Central memory CD8-positive, alpha-beta T cell (primary cell): ENCODE measurements at regions not wholly inside any gene's neighbourhood (a gene's known extent, or its start where the extent isn't known, plus 50 kb on each side); places are given as distances from the start of the nearest gene placed in this dataset.

Source experiments
- ATAC-seq: fragments of 150-1000 bp; cut with Tn5 transposase; replicated peaks from 2 replicates; pipeline ENCODE4 v1.10.0; 2022; ENCODE audit warnings: mild to moderate bottlenecking, moderate FRiP score, moderate number of reproducible peaks; ENCODE audit not compliant: poor library complexity, severe bottlenecking; ENCODE audit errors: extremely low read depth
- DNase-seq, 2 donors: peaks; one replicate each; pipeline ENCODE4 v3.0.0; 2021; ENCODE audit warnings: low spot score in 2 of 2
- H3K27ac Mint-ChIP-seq: one replicate; pipeline ENCODE4 v1.8.0; 2022; ENCODE audit warnings: low read depth, mild to moderate bottlenecking, moderate library complexity, mixed read lengths
- H3K27me3 Mint-ChIP-seq: one replicate; pipeline ENCODE4 v1.8.0; 2022; ENCODE audit warnings: mixed read lengths
- H3K36me3 Mint-ChIP-seq: one replicate; pipeline ENCODE4 v1.8.0; 2022; ENCODE audit warnings: mild to moderate bottlenecking, moderate library complexity, mixed read lengths; ENCODE audit not compliant: insufficient read depth
- H3K4me1 Mint-ChIP-seq: one replicate; pipeline ENCODE4 v1.8.0; 2022; ENCODE audit warnings: mixed read lengths
- H3K4me3 Mint-ChIP-seq: one replicate; pipeline ENCODE4 v1.8.0; 2022; ENCODE audit warnings: mild to moderate bottlenecking, moderate library complexity, mixed read lengths
- H3K9me3 Mint-ChIP-seq: one replicate; pipeline ENCODE4 v1.8.0; 2022; ENCODE audit warnings: mixed read lengths

GRCh38 chr1:55585402-55585792 is 370.2 kb upstream of the USP24 start:
- no peak for DNase-seq
- Mint-ChIP-seq H3K9me3 (no peaks in the 10 kb centered on the region), H3K27me3 (peaks cover 52% of the 10 kb centered on the region), H3K4me1 (no peaks in the 10 kb centered on the region), H3K4me3 (no peak overlapping the region), H3K36me3 (no peaks in the 10 kb centered on the region), H3K27ac (no peak overlapping the region)
- no peak for ATAC-seq

GRCh38 chr1:55584526-55585401 is 369.6 kb upstream of the USP24 start:
- Mint-ChIP-seq H3K4me1 (no peaks in the 10 kb centered on the region), H3K9me3 (no peaks in the 10 kb centered on the region), H3K36me3 (no peaks in the 10 kb centered on the region), H3K27me3 (peaks cover 52% of the 10 kb centered on the region), H3K4me3 (no peak overlapping the region), H3K27ac (no peak overlapping the region)
- ATAC-seq (no peak), DNase-seq (no peak)

GRCh38 chr1:55582084-55582483 is 366.9 kb upstream of the USP24 start:
- ATAC-seq (no peak), DNase-seq (no peak)
- Mint-ChIP-seq H3K4me3 (no peak overlapping the region), H3K27ac (no peak overlapping the region), H3K36me3 (no peaks in the 10 kb centered on the region), H3K27me3 (peaks cover 43% of the 10 kb centered on the region), H3K9me3 (no peaks in the 10 kb centered on the region), H3K4me1 (no peaks in the 10 kb centered on the region)

GRCh38 chr1:55580845-55581332 is 365.7 kb upstream of the USP24 start:
- DNase-seq (no peak), ATAC-seq (no peak)

GRCh38 chr1:55579332-55580001 is 364.3 kb upstream of the USP24 start:
- no peaks in the 10 kb centered on the region for H3K36me3 Mint-ChIP-seq
- peaks cover 25% of the 10 kb centered on the region for H3K27me3 Mint-ChIP-seq
- H3K4me1 Mint-ChIP-seq, result no peaks in the 10 kb centered on the region
- DNase-seq (no peak), ATAC-seq (no peak)
- no peak overlapping the region for H3K4me3 Mint-ChIP-seq
- no peaks in the 10 kb centered on the region for H3K9me3 Mint-ChIP-seq
- no peak overlapping the region for H3K27ac Mint-ChIP-seq

More at GRCh38 chr1:55580845-55581332, 365.7 kb upstream of the USP24 start:
- no peak overlapping the region for H3K27ac Mint-ChIP-seq
- H3K4me3 Mint-ChIP-seq, result no peak overlapping the region
- no peaks in the 10 kb centered on the region for H3K9me3 Mint-ChIP-seq
- no peaks in the 10 kb centered on the region for H3K36me3 Mint-ChIP-seq
- H3K4me1 Mint-ChIP-seq, result no peaks in the 10 kb centered on the region
- H3K27me3 Mint-ChIP-seq, result peaks cover 32% of the 10 kb centered on the region

- Mint-ChIP-seq H3K27me3 (peaks cover 21% of the 10 kb centered on the region), H3K4me3 (no peak overlapping the region), H3K4me1 (no peaks in the 10 kb centered on the region), H3K27ac (no peak overlapping the region), H3K36me3 (no peaks in the 10 kb centered on the region), H3K9me3 (no peaks in the 10 kb centered on the region)
- DNase-seq (no peak), ATAC-seq (no peak)
Measured at GRCh38 chr1:55578646-55579045, 363.5 kb upstream of the USP24 start.

GRCh38 chr1:55575571-55576279 is 360.6 kb upstream of the USP24 start:
- no peaks in the 10 kb centered on the region for H3K4me1 Mint-ChIP-seq
- H3K36me3 Mint-ChIP-seq, result no peaks in the 10 kb centered on the region
- H3K27ac Mint-ChIP-seq, result no peak overlapping the region
- DNase-seq (no peak), ATAC-seq (no peak)
- H3K9me3 Mint-ChIP-seq, result no peaks in the 10 kb centered on the region
- no peak overlapping the region for H3K4me3 Mint-ChIP-seq
- H3K27me3 Mint-ChIP-seq, result peaks cover 16% of the 10 kb centered on the region

GRCh38 chr1:55574691-55575225 is 359.6 kb upstream of the USP24 start:
- Mint-ChIP-seq H3K36me3 (no peaks in the 10 kb centered on the region), H3K27ac (no peak overlapping the region), H3K4me3 (no peak overlapping the region), H3K27me3 (peaks cover 25% of the 10 kb centered on the region), H3K4me1 (no peaks in the 10 kb centered on the region), H3K9me3 (no peaks in the 10 kb centered on the region)
- no peak for DNase-seq
- ATAC-seq, result no peak

- ATAC-seq, result no peak
- no peak overlapping the region for H3K27ac Mint-ChIP-seq
- H3K4me1 Mint-ChIP-seq, result no peaks in the 10 kb centered on the region
Measured at GRCh38 chr1:55572878-55573734, 357.9 kb upstream of the USP24 start.

GRCh38 chr1:55571767-55572166 is 356.6 kb upstream of the USP24 start:
- Mint-ChIP-seq H3K9me3 (no peaks in the 10 kb centered on the region), H3K27ac (no peak overlapping the region), H3K4me1 (no peaks in the 10 kb centered on the region), H3K36me3 (no peaks in the 10 kb centered on the region), H3K4me3 (no peak overlapping the region), H3K27me3 (peaks cover 30% of the 10 kb centered on the region)
- no peak for DNase-seq
- ATAC-seq, result no peak

More at GRCh38 chr1:55572878-55573734, 357.9 kb upstream of the USP24 start:
- Mint-ChIP-seq H3K9me3 (no peaks in the 10 kb centered on the region), H3K27me3 (peaks cover 30% of the 10 kb centered on the region), H3K36me3 (no peaks in the 10 kb centered on the region), H3K4me3 (no peak overlapping the region)
- no peak for DNase-seq

GRCh38 chr1:55569417-55569816 is 354.3 kb upstream of the USP24 start:
- ATAC-seq, result no peak
- Mint-ChIP-seq H3K27me3 (peaks cover 22% of the 10 kb centered on the region), H3K36me3 (no peaks in the 10 kb centered on the region), H3K9me3 (no peaks in the 10 kb centered on the region), H3K4me3 (no peak overlapping the region), H3K27ac (no peak overlapping the region), H3K4me1 (no peaks in the 10 kb centered on the region)
- DNase-seq, result no peak

GRCh38 chr1:55568732-55569131 is 353.6 kb upstream of the USP24 start:
- no peak for ATAC-seq
- H3K27me3 Mint-ChIP-seq, result peaks cover 19% of the 10 kb centered on the region
- no peak overlapping the region for H3K27ac Mint-ChIP-seq

More at GRCh38 chr1:55568732-55569131, 353.6 kb upstream of the USP24 start:
- H3K36me3 Mint-ChIP-seq, result no peaks in the 10 kb centered on the region
- no peaks in the 10 kb centered on the region for H3K9me3 Mint-ChIP-seq
- no peak for DNase-seq
- H3K4me3 Mint-ChIP-seq, result no peak overlapping the region
- H3K4me1 Mint-ChIP-seq, result no peaks in the 10 kb centered on the region
